GM19035 (cell line): ENCODE measurements at regions not wholly inside any gene's neighbourhood (a gene's known extent, or its start where the extent isn't known, plus 50 kb on each side); places are given as distances from the start of the nearest gene placed in this dataset.
"Not testable (repeated sequence)": the region's sequence is repeated elsewhere in the genome, so short reads cannot be mapped to it uniquely, and the experiment has no call there.

Experiments
- ATAC-seq: cut with Tn5 transposase; IDR thresholded peaks from one replicate; pipeline ENCODE4 v1.9.1; 2021; ENCODE audit not compliant: unreplicated experiment

DNA sequence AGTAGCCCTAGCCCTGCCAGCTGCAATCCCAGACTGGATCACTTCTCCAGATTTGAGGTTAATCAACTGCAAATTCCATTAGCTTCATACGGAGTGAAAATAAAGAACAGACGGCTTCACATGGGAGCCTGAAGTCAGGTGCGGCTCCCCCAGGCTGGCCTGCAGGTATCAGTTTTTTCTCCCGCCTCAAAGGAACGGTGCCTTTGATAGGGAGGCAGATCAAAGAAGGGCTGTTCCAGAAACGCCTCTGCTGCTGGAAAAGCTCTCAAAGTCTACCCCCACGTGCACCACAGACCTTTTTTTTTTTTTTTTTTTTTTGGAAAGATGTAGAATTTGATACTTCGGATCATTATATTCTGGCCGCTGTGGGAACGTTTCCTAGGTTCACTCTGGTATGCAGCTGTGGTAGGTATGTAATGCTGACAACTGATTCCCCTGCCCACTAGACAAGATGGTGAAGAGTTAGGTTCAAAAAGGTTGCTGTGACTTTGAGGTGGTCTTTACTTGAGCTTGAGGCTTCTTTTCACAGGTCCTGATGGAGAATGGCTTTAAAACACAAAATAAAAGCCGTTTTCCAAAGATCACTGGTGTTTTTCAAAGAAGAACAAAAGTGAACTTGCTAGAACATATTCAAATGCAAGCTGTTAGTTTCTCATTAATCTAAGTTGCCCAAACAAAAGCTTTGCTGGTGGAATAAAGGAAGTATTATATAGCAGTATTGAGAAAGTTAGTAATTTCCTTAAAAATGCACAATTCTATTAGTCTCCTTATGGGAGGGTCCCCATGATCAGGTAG lies 189.0 kb upstream of the NFIA start:
- no peak for ATAC-seq

GRCh38 chr1:60891765-60892164 lies 190.6 kb upstream of the NFIA start:
- no peak for ATAC-seq

- ATAC-seq, result no peak
Observed at GRCh38 chr1:60891281-60891680, 191.1 kb upstream of the NFIA start.

GRCh38 chr1:60890664-60891063 lies 191.7 kb upstream of the NFIA start:
- no peak for ATAC-seq

GRCh38 chr1:60889709-60890108 lies 192.7 kb upstream of the NFIA start:
- no peak for ATAC-seq

DNA sequence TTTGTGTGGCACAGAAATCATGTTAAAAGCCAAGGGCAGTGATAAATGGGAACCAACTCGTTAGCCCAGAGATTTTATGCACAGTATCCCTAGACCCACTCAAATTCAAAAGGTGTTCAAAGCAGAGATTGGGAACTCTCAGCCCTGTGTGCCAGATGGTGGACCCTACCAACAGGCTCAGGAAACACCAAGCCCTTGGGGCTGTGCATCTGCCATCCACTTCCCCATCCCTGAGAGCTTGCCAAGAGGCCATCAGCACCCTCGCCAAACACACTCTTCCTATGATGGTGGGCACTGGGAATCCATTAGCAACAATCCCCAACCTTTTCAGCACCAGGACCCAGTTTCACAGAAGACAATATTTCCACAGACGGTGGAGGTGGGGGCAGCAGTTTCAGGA lies 194.2 kb upstream of the NFIA start:
- no peak for ATAC-seq

GRCh38 chr1:60886793-60887331 lies 195.5 kb upstream of the NFIA start:
- ATAC-seq, result no peak

DNA sequence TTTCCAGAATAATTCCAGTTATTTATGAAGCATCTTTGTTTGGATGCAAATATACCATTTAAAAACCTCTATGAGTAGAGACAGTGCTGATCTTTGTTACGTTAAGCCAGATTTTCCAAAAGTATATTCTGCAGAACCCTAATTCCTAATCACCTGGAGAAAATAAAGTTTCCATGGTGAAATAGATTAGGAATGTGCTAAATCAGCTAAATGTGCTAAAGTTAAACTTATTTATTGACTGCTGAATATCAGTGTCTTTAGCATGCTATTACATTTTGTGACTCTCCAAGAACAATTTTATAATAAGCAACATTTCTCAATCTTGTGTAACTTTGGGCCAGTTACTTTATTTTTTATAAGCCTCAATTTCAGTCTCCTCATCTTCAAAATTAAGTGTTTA lies 196.3 kb upstream of the NFIA start:
- no peak for ATAC-seq

DNA sequence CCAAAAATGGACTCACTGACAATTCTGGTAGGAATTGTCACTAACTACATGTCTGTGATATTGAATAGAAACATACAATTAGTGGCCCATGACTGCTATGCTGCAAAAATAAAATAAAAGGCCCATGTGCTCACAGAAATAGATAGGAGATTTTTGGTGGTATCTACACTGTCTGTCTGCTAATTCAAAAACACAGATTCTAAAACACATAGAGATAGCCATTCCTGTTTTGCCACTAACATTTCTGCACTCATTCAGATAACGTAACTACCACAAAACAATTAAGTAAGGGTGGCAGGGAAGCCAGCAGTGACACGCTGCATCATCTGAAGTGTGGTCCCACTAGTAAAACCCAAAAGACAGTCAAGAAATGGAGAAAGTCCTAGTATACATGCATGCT lies 202.2 kb upstream of the NFIA start:
- no peak for ATAC-seq

- ATAC-seq, result no peak
Observed at GRCh38 chr1:60878323-60878722, 204.0 kb upstream of the NFIA start.

DNA sequence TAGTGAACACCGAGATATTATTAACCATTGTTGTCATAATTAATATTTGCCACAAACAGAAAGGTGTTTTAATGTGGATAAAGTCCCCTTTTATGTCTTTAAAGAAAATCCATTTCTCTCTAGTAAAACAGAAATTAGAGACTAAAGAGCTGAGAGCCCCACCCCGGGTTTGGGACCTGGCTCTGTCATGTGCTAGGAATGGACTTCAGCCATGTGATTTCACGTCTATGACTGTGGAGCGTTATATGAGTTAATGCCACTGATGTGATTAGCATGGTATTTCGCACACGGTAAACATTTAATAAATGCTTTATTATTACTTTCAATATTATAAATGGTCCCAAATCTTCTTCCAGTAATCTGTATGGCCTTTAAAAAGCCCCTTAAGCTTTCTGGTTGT lies 205.0 kb upstream of the NFIA start:
- ATAC-seq, result no peak

DNA sequence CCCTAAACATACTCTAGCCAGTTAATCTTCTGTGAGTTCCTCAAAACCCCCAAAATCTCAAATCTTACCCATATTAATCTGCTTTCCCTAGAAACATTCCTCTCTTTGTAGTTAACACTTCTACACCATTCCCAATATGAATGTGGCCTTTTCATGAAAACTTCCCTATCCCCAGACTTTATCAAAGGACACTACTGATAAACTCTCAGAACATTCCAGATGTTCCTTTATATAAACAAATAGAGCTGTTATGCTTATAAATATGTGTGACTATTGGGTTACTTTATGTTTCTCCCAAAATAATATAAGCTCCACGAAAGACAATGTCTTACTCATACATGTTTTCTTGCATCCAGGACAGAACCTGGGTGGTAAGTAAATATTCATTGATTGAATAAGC lies 205.4 kb upstream of the NFIA start:
- no peak for ATAC-seq

DNA sequence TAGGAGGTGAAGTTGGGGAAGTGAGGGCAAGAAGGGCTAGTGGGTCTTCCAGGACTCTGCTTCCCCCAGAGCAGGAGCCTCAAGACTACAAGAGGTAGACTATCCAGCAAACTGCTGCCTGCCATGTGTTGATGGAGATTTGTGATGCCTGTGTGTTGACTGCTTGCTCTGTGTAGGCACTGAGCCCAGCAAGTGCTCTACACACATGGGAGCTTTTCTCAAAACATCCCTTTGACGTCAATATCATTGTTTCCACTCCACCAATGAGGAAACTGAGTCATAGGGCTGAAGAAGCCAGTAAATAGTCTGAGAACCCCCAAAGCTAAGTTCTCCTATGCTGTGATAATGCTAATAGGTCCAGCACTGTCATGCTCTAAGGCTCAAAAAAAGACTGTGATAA lies 207.2 kb upstream of the NFIA start:
- no peak for ATAC-seq

DNA sequence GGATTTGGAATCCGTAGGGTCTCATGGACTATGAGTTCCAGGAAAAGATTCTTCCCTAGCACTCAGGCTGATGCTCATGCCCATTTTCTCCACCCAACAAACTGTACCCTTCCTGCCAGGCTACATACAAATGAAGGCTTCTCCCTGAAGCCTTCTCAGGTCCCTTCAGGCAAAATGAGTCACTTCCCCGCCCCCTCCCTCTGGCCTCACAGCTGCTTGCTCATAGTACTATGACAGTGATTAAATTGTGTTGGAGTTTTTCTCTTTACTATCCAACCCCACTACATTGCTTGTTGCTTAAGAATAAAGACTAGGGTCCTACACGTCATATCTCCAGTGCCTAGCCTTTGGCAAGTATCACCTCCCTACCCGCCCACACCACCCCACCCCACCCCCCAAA lies 207.6 kb upstream of the NFIA start:
- ATAC-seq, result no peak

GRCh38 chr1:60873396-60873795 lies 209.0 kb upstream of the NFIA start:
- not testable (repeated sequence) for ATAC-seq

- ATAC-seq, result no peak
Observed at GRCh38 chr1:60872426-60873054, 209.8 kb upstream of the NFIA start.

DNA sequence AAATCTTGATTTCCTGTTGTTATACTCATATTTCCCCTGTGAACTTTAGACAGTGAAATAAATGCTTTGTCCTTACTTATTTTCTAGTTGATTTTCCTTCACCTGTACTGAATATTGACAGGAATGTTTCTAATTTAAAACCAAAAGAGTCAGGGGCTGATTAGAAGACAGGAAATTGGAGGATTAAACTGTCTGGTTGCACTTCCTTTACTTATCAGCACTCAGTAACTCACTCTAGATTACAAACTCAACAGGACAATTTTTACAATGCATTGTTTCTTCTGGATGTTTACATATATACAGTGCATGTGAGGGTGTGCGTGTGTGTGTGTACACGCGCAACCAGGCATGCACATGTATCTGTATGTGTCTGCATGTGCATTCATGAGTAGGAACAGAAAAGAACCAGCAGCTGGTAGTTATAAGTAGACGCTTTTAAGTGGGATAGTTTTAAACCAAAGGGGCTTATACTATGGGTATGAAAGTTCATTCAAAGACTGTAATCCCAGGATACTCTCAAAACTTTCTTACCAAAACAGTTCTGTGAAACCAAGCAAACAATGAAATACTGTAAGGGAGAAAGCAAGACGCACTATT lies 212.0 kb upstream of the NFIA start:
- no peak for ATAC-seq

- no peak for ATAC-seq
Observed at GRCh38 chr1:60868901-60869663, 213.3 kb upstream of the NFIA start.

- ATAC-seq, result no peak
Observed at GRCh38 chr1:60867782-60868181, 214.6 kb upstream of the NFIA start.

- ATAC-seq, result no peak
Observed at GRCh38 chr1:60866917-60867531, 215.3 kb upstream of the NFIA start.
